ENCODE measurements at regions not wholly inside any gene's neighbourhood (a gene's known extent, or its start where the extent isn't known, plus 50 kb on each side); places are given as distances from the start of the nearest gene placed in this dataset.
"Not testable (repeated sequence)": the region's sequence is repeated elsewhere in the genome, so short reads cannot be mapped to it uniquely, and the experiment has no call there.

- no peaks in the 10 kb centered on the region for H3K27me3 ChIP-seq (ENCODE audit: insufficient read depth, low read length)
- H3K4me3 ChIP-seq (ENCODE audit: low read depth, low read length) = no peak overlapping the region
- no peak overlapping the region for H3K27ac ChIP-seq (ENCODE audit: low read depth, low read length)
- no peak overlapping the region for H2AFZ ChIP-seq (ENCODE audit: low read length, unreplicated experiment)
- no peaks in the 10 kb centered on the region for H3K36me3 ChIP-seq (ENCODE audit: insufficient read depth, low read length)
- H3K79me2 ChIP-seq (ENCODE audit: control insufficient read depth, insufficient read depth, low read length, unreplicated experiment) = no peaks in the 10 kb centered on the region
- no peaks in the 10 kb centered on the region for H3K4me1 ChIP-seq (ENCODE audit: control insufficient read depth, insufficient read depth, low read length, unreplicated experiment)
Observed at GRCh38 chr6:122238861-122239260, 160.6 kb upstream of the HSF2 start.

- H3K4me1 ChIP-seq (ENCODE audit: control insufficient read depth, insufficient read depth, low read length, unreplicated experiment) = no peaks in the 10 kb centered on the region
- no peaks in the 10 kb centered on the region for H3K36me3 ChIP-seq (ENCODE audit: insufficient read depth, low read length)
- no peak overlapping the region for H3K27ac ChIP-seq (ENCODE audit: low read depth, low read length)
- H3K79me2 ChIP-seq (ENCODE audit: control insufficient read depth, insufficient read depth, low read length, unreplicated experiment) = no peaks in the 10 kb centered on the region
- no peak overlapping the region for H3K4me3 ChIP-seq (ENCODE audit: low read depth, low read length)
- H2AFZ ChIP-seq (ENCODE audit: low read length, unreplicated experiment) = no peak overlapping the region
- no peaks in the 10 kb centered on the region for H3K27me3 ChIP-seq (ENCODE audit: insufficient read depth, low read length)
Observed at GRCh38 chr6:122246906-122247658, 152.4 kb upstream of the HSF2 start.

- Histone ChIP-seq H3K27me3 (ENCODE audit: insufficient read depth, low read length) (no peaks in the 10 kb centered on the region), H3K27ac (ENCODE audit: low read depth, low read length) (no peak overlapping the region), H3K4me1 (ENCODE audit: control insufficient read depth, insufficient read depth, low read length, unreplicated experiment) (no peaks in the 10 kb centered on the region), H2AFZ (ENCODE audit: low read length, unreplicated experiment) (no peak overlapping the region), H3K79me2 (ENCODE audit: control insufficient read depth, insufficient read depth, low read length, unreplicated experiment) (no peaks in the 10 kb centered on the region), H3K36me3 (ENCODE audit: insufficient read depth, low read length) (no peaks in the 10 kb centered on the region), H3K4me3 (ENCODE audit: low read depth, low read length) (no peak overlapping the region)
Observed at GRCh38 chr6:122248001-122248669, 151.3 kb upstream of the HSF2 start.

GRCh38 chr6:122248844-122249243 lies 150.6 kb upstream of the HSF2 start:
- Histone ChIP-seq H2AFZ (ENCODE audit: low read length, unreplicated experiment) (no peak overlapping the region), H3K36me3 (ENCODE audit: insufficient read depth, low read length) (no peaks in the 10 kb centered on the region), H3K4me1 (ENCODE audit: control insufficient read depth, insufficient read depth, low read length, unreplicated experiment) (no peaks in the 10 kb centered on the region), H3K4me3 (ENCODE audit: low read depth, low read length) (no peak overlapping the region), H3K27ac (ENCODE audit: low read depth, low read length) (no peak overlapping the region), H3K79me2 (ENCODE audit: control insufficient read depth, insufficient read depth, low read length, unreplicated experiment) (no peaks in the 10 kb centered on the region), H3K27me3 (ENCODE audit: insufficient read depth, low read length) (no peaks in the 10 kb centered on the region)

GRCh38 chr6:122258839-122259238 lies 140.6 kb upstream of the HSF2 start:
- H3K27ac ChIP-seq (ENCODE audit: low read depth, low read length) = no peak overlapping the region
- no peaks in the 10 kb centered on the region for H3K79me2 ChIP-seq (ENCODE audit: control insufficient read depth, insufficient read depth, low read length, unreplicated experiment)
- no peak overlapping the region for H2AFZ ChIP-seq (ENCODE audit: low read length, unreplicated experiment)
- no peaks in the 10 kb centered on the region for H3K36me3 ChIP-seq (ENCODE audit: insufficient read depth, low read length)
- no peaks in the 10 kb centered on the region for H3K27me3 ChIP-seq (ENCODE audit: insufficient read depth, low read length)
- H3K4me3 ChIP-seq (ENCODE audit: low read depth, low read length) = no peak overlapping the region
- H3K4me1 ChIP-seq (ENCODE audit: control insufficient read depth, insufficient read depth, low read length, unreplicated experiment) = no peaks in the 10 kb centered on the region

GRCh38 chr6:122264557-122264956 lies 134.9 kb upstream of the HSF2 start:
- H3K79me2 ChIP-seq (ENCODE audit: control insufficient read depth, insufficient read depth, low read length, unreplicated experiment) = no peaks in the 10 kb centered on the region
- no peaks in the 10 kb centered on the region for H3K27me3 ChIP-seq (ENCODE audit: insufficient read depth, low read length)
- H3K4me1 ChIP-seq (ENCODE audit: control insufficient read depth, insufficient read depth, low read length, unreplicated experiment) = no peaks in the 10 kb centered on the region
- H3K36me3 ChIP-seq (ENCODE audit: insufficient read depth, low read length) = no peaks in the 10 kb centered on the region
- no peak overlapping the region for H3K4me3 ChIP-seq (ENCODE audit: low read depth, low read length)
- no peak overlapping the region for H3K27ac ChIP-seq (ENCODE audit: low read depth, low read length)
- no peak overlapping the region for H2AFZ ChIP-seq (ENCODE audit: low read length, unreplicated experiment)

GRCh38 chr6:122265755-122266154 lies 133.7 kb upstream of the HSF2 start:
- H3K36me3 ChIP-seq (ENCODE audit: insufficient read depth, low read length) = no peaks in the 10 kb centered on the region
- H3K27me3 ChIP-seq (ENCODE audit: insufficient read depth, low read length) = no peaks in the 10 kb centered on the region
- H3K4me3 ChIP-seq (ENCODE audit: low read depth, low read length) = no peak overlapping the region
- no peak overlapping the region for H2AFZ ChIP-seq (ENCODE audit: low read length, unreplicated experiment)
- H3K4me1 ChIP-seq (ENCODE audit: control insufficient read depth, insufficient read depth, low read length, unreplicated experiment) = no peaks in the 10 kb centered on the region
- no peaks in the 10 kb centered on the region for H3K79me2 ChIP-seq (ENCODE audit: control insufficient read depth, insufficient read depth, low read length, unreplicated experiment)
- no peak overlapping the region for H3K27ac ChIP-seq (ENCODE audit: low read depth, low read length)

- Histone ChIP-seq H3K27me3 (ENCODE audit: insufficient read depth, low read length) (no peaks in the 10 kb centered on the region), H3K36me3 (ENCODE audit: insufficient read depth, low read length) (no peaks in the 10 kb centered on the region), H3K79me2 (ENCODE audit: control insufficient read depth, insufficient read depth, low read length, unreplicated experiment) (no peaks in the 10 kb centered on the region), H3K4me3 (ENCODE audit: low read depth, low read length) (no peak overlapping the region), H3K27ac (ENCODE audit: low read depth, low read length) (no peak overlapping the region), H2AFZ (ENCODE audit: low read length, unreplicated experiment) (no peak overlapping the region), H3K4me1 (ENCODE audit: control insufficient read depth, insufficient read depth, low read length, unreplicated experiment) (no peaks in the 10 kb centered on the region)
Observed at GRCh38 chr6:122268394-122268793, 131.1 kb upstream of the HSF2 start.

- Histone ChIP-seq H2AFZ (ENCODE audit: low read length, unreplicated experiment) (no peak overlapping the region), H3K27me3 (ENCODE audit: insufficient read depth, low read length) (no peaks in the 10 kb centered on the region), H3K4me3 (ENCODE audit: low read depth, low read length) (no peak overlapping the region), H3K4me1 (ENCODE audit: control insufficient read depth, insufficient read depth, low read length, unreplicated experiment) (no peaks in the 10 kb centered on the region), H3K27ac (ENCODE audit: low read depth, low read length) (no peak overlapping the region), H3K79me2 (ENCODE audit: control insufficient read depth, insufficient read depth, low read length, unreplicated experiment) (no peaks in the 10 kb centered on the region), H3K36me3 (ENCODE audit: insufficient read depth, low read length) (no peaks in the 10 kb centered on the region)
Observed at GRCh38 chr6:122276637-122277036, 122.8 kb upstream of the HSF2 start.

GRCh38 chr6:122280105-122281021 lies 119.1 kb upstream of the HSF2 start:
- not testable (repeated sequence) for H3K79me2 ChIP-seq (ENCODE audit: control insufficient read depth, insufficient read depth, low read length, unreplicated experiment); H3K4me3 ChIP-seq (ENCODE audit: low read depth, low read length); H3K36me3 ChIP-seq (ENCODE audit: insufficient read depth, low read length); H3K27ac ChIP-seq (ENCODE audit: low read depth, low read length); H3K27me3 ChIP-seq (ENCODE audit: insufficient read depth, low read length); H3K4me1 ChIP-seq (ENCODE audit: control insufficient read depth, insufficient read depth, low read length, unreplicated experiment); H2AFZ ChIP-seq (ENCODE audit: low read length, unreplicated experiment)
